HG03558 (cell line): ENCODE measurements at regions not wholly inside any gene's neighbourhood (a gene's known extent, or its start where the extent isn't known, plus 50 kb on each side); places are given as distances from the start of the nearest gene placed in this dataset.
"Not testable (repeated sequence)": the region's sequence is repeated elsewhere in the genome, so short reads cannot be mapped to it uniquely, and the experiment has no call there.

Experiments
- ATAC-seq: cut with Tn5 transposase; IDR thresholded peaks from one replicate; pipeline ENCODE4 v1.9.1; 2021; ENCODE audit warnings: moderate number of reproducible peaks; ENCODE audit not compliant: unreplicated experiment; ENCODE audit errors: extremely low read depth

GRCh38 chr1:224030257-224030656, 83.7 kb upstream of the FBXO28 start:
- not testable (repeated sequence) for ATAC-seq

GRCh38 chr1:224029286-224030025, 84.5 kb upstream of the FBXO28 start:
- ATAC-seq, result peak; percentile 79

GRCh38 chr1:224028802-224029201, 85.1 kb upstream of the FBXO28 start:
- ATAC-seq, result not testable (repeated sequence)

- not testable (repeated sequence) for ATAC-seq
Measured at GRCh38 chr1:224023122-224023521, 90.8 kb upstream of the FBXO28 start.

GRCh38 chr1:224022249-224022970, 91.5 kb upstream of the FBXO28 start:
- ATAC-seq, result not testable (repeated sequence)

GRCh38 chr1:224019866-224020265, 94.0 kb upstream of the FBXO28 start:
- not testable (repeated sequence) for ATAC-seq

GRCh38 chr1:224015782-224016181, 98.1 kb upstream of the FBXO28 start:
- ATAC-seq, result not testable (repeated sequence)

- ATAC-seq, result no peak
Measured at GRCh38 chr1:224014330-224014649, 99.6 kb upstream of the FBXO28 start.

GRCh38 chr1:224013626-224014329, 100.1 kb upstream of the FBXO28 start:
- not testable (repeated sequence) for ATAC-seq

- ATAC-seq, result not testable (repeated sequence)
Measured at GRCh38 chr1:224012807-224013434, 101.0 kb upstream of the FBXO28 start.

- ATAC-seq, result not testable (repeated sequence)
Measured at GRCh38 chr1:224012162-224012561, 101.7 kb upstream of the FBXO28 start.

GRCh38 chr1:224011751-224012150, 102.2 kb upstream of the FBXO28 start:
- ATAC-seq, result not testable (repeated sequence)

GRCh38 chr1:224011153-224011552, 102.8 kb upstream of the FBXO28 start:
- ATAC-seq, result not testable (repeated sequence)

- not testable (repeated sequence) for ATAC-seq
Measured at GRCh38 chr1:224005973-224006372, 107.9 kb upstream of the FBXO28 start.

- ATAC-seq, result not testable (repeated sequence)
Measured at GRCh38 chr1:224004552-224005315, 109.2 kb upstream of the FBXO28 start.

GRCh38 chr1:224003896-224004295, 110.0 kb upstream of the FBXO28 start:
- ATAC-seq, result not testable (repeated sequence)

GRCh38 chr1:224001757-224002156, 112.2 kb upstream of the FBXO28 start:
- ATAC-seq, result not testable (repeated sequence)

- ATAC-seq, result not testable (repeated sequence)
Measured at GRCh38 chr1:223999761-224000160, 114.2 kb upstream of the FBXO28 start.

GRCh38 chr1:223998676-223999455, 115.0 kb upstream of the FBXO28 start:
- not testable (repeated sequence) for ATAC-seq
